HEK293T (cell line): ENCODE measurements at regions not wholly inside any gene's neighbourhood (a gene's known extent, or its start where the extent isn't known, plus 50 kb on each side); places are given as distances from the start of the nearest gene placed in this dataset.

Experiments
- CTCF ChIA-PET: fragments of 350-600 bp; formaldehyde crosslinking; extraction: SDS; loops from one replicate; lab custom pipeline; 2021; ENCODE audit warnings: antibody characterized with exemption, inconsistent platforms; lab: Yijun Ruan, JAX
- POLR2A ChIA-PET: fragments of 350-600 bp; formaldehyde crosslinking; extraction: SDS; loops from one replicate; lab custom pipeline; 2020; ENCODE audit warnings: antibody characterized with exemption, inconsistent platforms; lab: Yijun Ruan, JAX
- DNase-seq: peaks from one replicate; pipeline ENCODE4 v3.0.0; 2012; ENCODE audit warnings: mixed read lengths; ENCODE audit errors: extremely low spot score
- ARNT ChIP-seq: fragments of 450-650 bp; IDR thresholded peaks from 2 replicates; pipeline ENCODE4 v1.6.1; 2017; ENCODE audit warnings: mild to moderate bottlenecking
- BHLHE40 ChIP-seq: fragments of 450-650 bp; IDR thresholded peaks from 2 replicates; pipeline ENCODE4 v1.6.1; 2016; ENCODE audit warnings: mild to moderate bottlenecking, moderate library complexity, borderline replicate concordance
- CTBP1 ChIP-seq: fragments of 450-650 bp; IDR thresholded peaks from 2 replicates; pipeline ENCODE4 v1.6.1; 2016; ENCODE audit warnings: borderline replicate concordance
- ELF4 ChIP-seq: fragments of 450-650 bp; IDR thresholded peaks from 2 replicates; pipeline ENCODE4 v1.6.1; 2017; ENCODE audit warnings: antibody characterized with exemption
- FOXA1 ChIP-seq: fragments of 450-650 bp; IDR thresholded peaks from 2 replicates; pipeline ENCODE4 v1.6.1; 2016; ENCODE audit warnings: mild to moderate bottlenecking
- FOXK2 ChIP-seq: fragments of 450-650 bp; IDR thresholded peaks from 2 replicates; pipeline ENCODE4 v1.6.1; 2016; ENCODE audit warnings: mild to moderate bottlenecking
- FOXM1 ChIP-seq: fragments of 450-650 bp; IDR thresholded peaks from 2 replicates; pipeline ENCODE4 v1.6.1; 2017; ENCODE audit warnings: mild to moderate bottlenecking, borderline replicate concordance
- HDGF ChIP-seq: fragments of 450-650 bp; IDR thresholded peaks from 2 replicates; pipeline ENCODE4 v1.6.1; 2017; ENCODE audit warnings: antibody characterized with exemption, borderline replicate concordance
- L3MBTL2 ChIP-seq: fragments of 450-650 bp; conservative IDR thresholded peaks from 2 replicates; pipeline ENCODE4 v1.6.1; 2016; ENCODE audit warnings: mild to moderate bottlenecking
- LEF1 ChIP-seq: fragments of 450-650 bp; IDR thresholded peaks from 2 replicates; pipeline ENCODE4 v1.6.1; 2017; ENCODE audit warnings: mild to moderate bottlenecking, borderline replicate concordance
- NFRKB ChIP-seq: fragments of 450-650 bp; IDR thresholded peaks from 2 replicates; pipeline ENCODE4 v1.6.1; 2016; ENCODE audit warnings: mild to moderate bottlenecking, moderate library complexity
- PKNOX1 ChIP-seq: fragments of 450-650 bp; IDR thresholded peaks from 2 replicates; pipeline ENCODE4 v1.6.1; 2016
- SP1 ChIP-seq: fragments of 450-650 bp; IDR thresholded peaks from 2 replicates; pipeline ENCODE4 v1.6.1; 2017
- SUZ12 ChIP-seq: fragments of 450-650 bp; IDR thresholded peaks from 2 replicates; pipeline ENCODE4 v1.6.1; 2016; ENCODE audit warnings: mild to moderate bottlenecking
- TARDBP ChIP-seq: fragments of 450-650 bp; IDR thresholded peaks from 2 replicates; pipeline ENCODE4 v1.6.1; 2016
- ZNF384 ChIP-seq: fragments of 450-650 bp; IDR thresholded peaks from 2 replicates; pipeline ENCODE4 v1.6.1; 2016

DNA sequence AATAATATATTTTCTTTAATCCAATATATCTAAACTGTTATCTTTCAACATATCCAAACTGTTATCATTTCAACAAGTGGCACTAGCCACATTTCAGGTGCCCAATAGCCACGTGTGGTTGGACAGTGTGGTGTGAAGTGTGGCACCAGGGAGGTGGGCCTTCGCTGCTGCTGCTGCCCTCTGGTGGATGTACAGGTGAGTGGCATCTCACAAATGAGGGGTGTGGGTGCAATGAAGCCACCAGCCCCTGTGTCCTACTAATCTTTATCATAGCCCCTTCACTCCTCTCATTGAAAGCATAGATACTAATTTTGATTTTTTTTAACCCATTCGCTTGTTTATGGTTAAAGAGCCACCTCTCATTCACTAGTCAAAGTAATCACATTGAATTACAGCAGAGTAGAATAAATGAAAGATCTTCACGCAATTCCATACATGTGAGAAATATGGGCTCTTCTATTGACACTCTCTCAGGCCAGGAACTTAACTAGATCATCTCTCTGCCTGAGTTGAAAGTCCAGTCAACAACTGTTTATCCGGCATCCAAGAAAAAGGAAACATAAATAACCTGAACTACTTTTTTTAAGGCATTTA, 499.2 kb downstream of the OMA1 start:
- TF ChIP-seq FOXK2 (no peak), L3MBTL2 (peak; percentile 90)
- peak; percentile 81 for DNase-seq
- POLR2A ChIA-PET = no interaction called here
- CTCF ChIA-PET = no interaction called here

DNA sequence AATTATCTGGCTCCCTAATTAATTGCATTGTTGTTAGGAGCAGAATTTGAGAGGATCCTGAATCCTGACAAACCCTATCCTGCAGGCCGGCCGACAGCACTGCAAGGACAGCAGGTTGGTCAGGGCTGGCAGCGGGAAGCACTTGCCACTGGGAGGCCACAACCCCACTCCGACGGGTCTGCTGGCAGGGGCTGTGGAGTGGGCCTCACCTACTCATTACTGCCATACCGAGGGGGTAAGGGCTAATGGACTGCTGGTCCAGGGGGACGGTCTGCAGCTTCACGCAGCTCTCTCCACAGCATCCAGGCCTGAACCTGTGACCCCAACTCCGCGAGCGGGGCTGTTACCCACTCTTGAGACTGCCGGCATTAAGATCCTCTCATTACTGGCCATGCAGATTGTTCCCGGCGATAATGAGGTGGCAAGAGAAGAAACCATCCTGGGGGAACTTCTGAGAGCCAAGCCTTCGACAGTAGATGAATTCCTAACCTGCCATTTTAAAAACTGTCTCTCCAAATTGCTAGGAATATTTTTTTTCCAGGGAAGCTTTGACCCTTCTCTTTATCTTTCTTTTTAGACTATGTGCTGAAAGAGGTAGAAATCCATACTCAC, 501.3 kb downstream of the OMA1 start:
- POLR2A ChIA-PET = no interaction called here

GRCh38 chr1:58041621-58042020, 504.9 kb downstream of the OMA1 start:
- CTCF ChIA-PET = no interaction called here
- no peak for TF ChIP-seq SP1
- TF ChIP-seq ELF4 = no peak
- TF ChIP-seq L3MBTL2 = no peak
- TF ChIP-seq FOXM1 = no peak
- no peak for TF ChIP-seq SUZ12
- TF ChIP-seq TARDBP = no peak
- TF ChIP-seq FOXK2 = no peak
- TF ChIP-seq CTBP1 = no peak
- no peak for TF ChIP-seq HDGF
- TF ChIP-seq PKNOX1 = no peak
- no peak for TF ChIP-seq LEF1
- POLR2A ChIA-PET = no interaction called here
- DNase-seq = no peak

More for the DNA sequence above, 501.3 kb downstream of the OMA1 start:
- DNase-seq = no peak
- no peak for TF ChIP-seq ZNF384
- CTCF ChIA-PET = interaction anchor here (0.6 kb wide), 1 partner anchor 35 kb away, joined by 3 read pairs; no protein-coding TSS in a partner anchor

DNA sequence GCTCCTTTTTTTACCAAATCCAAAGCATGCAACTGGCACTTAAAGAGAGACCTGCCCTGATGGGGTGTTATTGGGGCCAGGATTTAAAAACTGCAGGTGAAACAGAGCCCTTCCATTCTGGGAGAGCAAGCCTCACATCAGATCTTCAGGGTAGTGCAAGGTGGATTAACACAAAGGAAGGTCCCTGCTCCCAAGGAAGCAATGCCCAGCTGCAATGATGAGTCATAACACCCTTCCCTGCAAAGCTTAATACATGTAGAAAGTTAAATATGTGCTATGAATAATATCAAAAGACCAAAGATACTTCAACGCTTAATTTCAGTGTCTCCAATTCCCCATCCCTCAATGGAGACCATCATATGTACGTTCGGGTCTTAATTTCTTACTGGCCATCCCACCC, 508.0 kb downstream of the OMA1 start:
- CTCF ChIA-PET = no interaction called here
- POLR2A ChIA-PET = no interaction called here
- DNase-seq = no peak
- TF ChIP-seq NFRKB (no peak), ARNT (no peak), L3MBTL2 (no peak), CTBP1 (no peak), FOXA1 (no peak), TARDBP (no peak)

DNA sequence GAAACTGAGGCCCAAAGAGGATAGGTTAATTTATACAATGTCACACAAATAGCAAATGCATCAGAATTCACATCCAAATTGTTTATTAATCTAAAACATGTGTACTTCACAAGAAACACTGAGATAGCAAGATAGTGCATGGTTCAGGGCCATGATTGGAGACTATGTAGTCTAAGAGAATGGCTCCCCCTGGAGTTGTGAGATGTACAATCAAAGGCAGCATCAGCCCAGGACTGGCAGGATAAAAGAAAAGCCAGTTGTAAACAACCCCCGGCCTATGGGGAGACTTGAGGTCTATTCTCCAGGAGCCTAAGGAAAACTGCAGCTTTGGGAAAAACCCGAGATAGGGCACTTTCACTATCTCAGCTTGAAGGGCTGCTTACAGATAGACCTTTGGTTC, 511.0 kb downstream of the OMA1 start:
- POLR2A ChIA-PET = no interaction called here
- DNase-seq = no peak
- no peak for TF ChIP-seq NFRKB
- no peak for TF ChIP-seq BHLHE40
- TF ChIP-seq FOXA1 = no peak
- CTCF ChIA-PET = no interaction called here

DNA sequence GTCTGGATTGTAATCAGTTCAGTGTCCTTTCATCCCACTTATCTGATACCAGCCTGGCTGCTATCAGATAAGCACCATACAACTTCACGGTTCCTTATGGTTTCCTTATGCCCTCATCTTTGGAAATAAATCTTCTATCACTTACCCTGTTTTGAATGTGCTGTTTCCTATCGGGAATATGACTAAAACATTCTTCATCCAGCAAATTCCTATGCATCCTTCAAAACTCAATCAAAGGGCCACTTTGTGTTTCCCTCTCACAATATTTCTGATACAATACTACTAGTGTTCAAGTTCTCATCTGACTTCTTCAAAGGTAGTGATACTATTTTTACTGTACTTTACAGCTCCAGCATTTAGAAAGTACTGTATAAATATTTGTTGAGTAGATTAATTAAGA, 513.2 kb downstream of the OMA1 start:
- ChIA-PET POLR2A (no interaction called here), CTCF (interaction anchor here (0.5 kb wide), 1 partner anchor 600 kb away, joined by 3 read pairs; no protein-coding TSS in a partner anchor)
- no peak for DNase-seq
- no peak for TF ChIP-seq SUZ12

DNA sequence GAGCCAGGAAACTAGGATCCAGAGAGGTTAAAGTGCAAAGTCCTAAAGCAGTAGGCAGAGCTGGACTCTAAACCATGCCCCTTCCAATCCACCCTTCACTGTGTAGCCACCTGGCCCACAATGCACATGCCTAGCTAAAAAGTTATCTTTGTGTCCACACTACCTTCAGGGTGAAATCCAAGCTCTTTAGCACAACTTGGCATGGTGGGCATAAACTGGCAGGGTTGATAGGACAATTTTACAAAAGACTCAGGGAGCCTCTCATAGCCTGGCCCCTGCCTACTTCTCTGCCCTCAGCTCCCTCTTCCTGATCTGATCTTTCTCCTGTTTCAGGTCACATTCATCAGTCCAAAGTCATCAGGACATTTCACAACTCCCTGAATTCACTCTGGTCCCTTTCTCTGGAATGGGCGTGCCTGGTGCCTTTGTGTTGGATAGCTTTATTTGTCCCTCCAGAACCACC, 513.9 kb downstream of the OMA1 start:
- CTCF ChIA-PET = interaction anchor here (0.5 to 1.5 kb wide), 2 partner anchors 8 to 600 kb away, joined by 3 read pairs; no protein-coding TSS in a partner anchor
- DNase-seq = no peak
- POLR2A ChIA-PET = no interaction called here
- TF ChIP-seq TARDBP (no peak), SUZ12 (no peak), ARNT (no peak), BHLHE40 (no peak), FOXM1 (no peak), FOXA1 (no peak), LEF1 (no peak), ZNF384 (no peak), L3MBTL2 (no peak), HDGF (no peak), SP1 (no peak), ELF4 (no peak), PKNOX1 (no peak), CTBP1 (no peak), NFRKB (no peak), FOXK2 (no peak)

- no peak for DNase-seq
- ChIA-PET CTCF (interaction anchor here (1.5 kb wide), 1 partner anchor 9 kb away, joined by 3 read pairs; no protein-coding TSS in a partner anchor), POLR2A (no interaction called here)
- TF ChIP-seq PKNOX1 (no peak), ZNF384 (no peak), HDGF (no peak), CTBP1 (no peak), FOXM1 (no peak), ARNT (no peak), FOXK2 (no peak), LEF1 (no peak), FOXA1 (no peak), L3MBTL2 (no peak), ELF4 (no peak), NFRKB (no peak), SUZ12 (no peak), TARDBP (no peak), SP1 (no peak), BHLHE40 (no peak)
These were observed 515.1 kb downstream of the OMA1 start for GRCh38 chr1:58031416-58031815.
